Neutrophil (primary cell): ENCODE measurements at regions not wholly inside any gene's neighbourhood (a gene's known extent, or its start where the extent isn't known, plus 50 kb on each side); places are given as distances from the start of the nearest gene placed in this dataset.

Experiments used
- H3K27ac ChIP-seq: fragments of 200-600 bp; sonication (generic); 2 replicates; pipeline ENCODE4 v1.5.1; 2016; ENCODE audit warnings: mild to moderate bottlenecking, moderate library complexity
- H3K27me3 ChIP-seq: fragments of 200-600 bp; sonication (generic); 2 replicates; pipeline ENCODE4 v1.6.0; 2016; ENCODE audit warnings: mild to moderate bottlenecking
- H3K36me3 ChIP-seq: fragments of 200-600 bp; sonication (generic); 2 replicates; pipeline ENCODE4 v1.5.1; 2017
- H3K4me1 ChIP-seq, 2 experiments: fragments of 200-600 bp in 1 of 2; sonication (generic) in 1 of 2; 1 replicate in 1 of 2; 2 replicates in 1 of 2; pipeline versions ENCODE4 v1.5.1 to v1.6.1; 2013 to 2016; ENCODE audit warnings: low read depth in 1 of 2, low read length in 1 of 2, mild to moderate bottlenecking in 1 of 2, moderate library complexity in 1 of 2; ENCODE audit not compliant: control insufficient read depth in 1 of 2, insufficient read depth in 1 of 2
- H3K4me3 ChIP-seq, 2 experiments: fragments of 200-600 bp in 1 of 2; sonication (generic) in 1 of 2; 1 replicate in 1 of 2; 2 replicates in 1 of 2; pipeline ENCODE4 v1.5.1; 2013 to 2016; ENCODE audit warnings: low read depth in 1 of 2, low read length in 1 of 2, mild to moderate bottlenecking in 1 of 2, moderate library complexity in 1 of 2
- H3K9me3 ChIP-seq: fragments of 200-600 bp; sonication (generic); 2 replicates; pipeline ENCODE4 v1.5.1; 2016
- TF ChIP-seq, protein P1 (sequence below): fragments of 200-600 bp; sonication (generic); IDR thresholded peaks from 2 replicates; pipeline ENCODE4 v1.5.1; 2016; ENCODE audit warnings: antibody characterized with exemption

DNA sequence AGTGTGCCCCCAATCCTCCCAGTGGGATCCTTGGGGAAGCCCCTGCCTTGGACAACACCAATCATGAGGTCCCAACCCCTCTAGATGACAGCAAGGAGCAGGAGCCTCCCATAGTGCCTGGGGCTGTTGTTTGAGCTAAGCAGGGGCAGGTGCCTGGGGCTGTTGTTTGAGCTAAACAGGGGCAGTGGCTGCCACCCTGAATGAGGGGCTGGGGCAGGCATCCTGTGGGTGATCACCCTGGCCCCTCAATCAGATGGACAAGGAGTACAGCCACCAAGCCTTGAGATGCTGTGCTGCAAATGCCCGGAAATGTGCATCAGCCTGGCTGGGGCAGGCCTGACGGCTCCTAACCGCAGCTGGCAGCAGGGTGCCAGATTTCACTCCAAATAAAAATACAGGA, 66.7 kb downstream of the MYEOV start:
- no peaks in the 10 kb centered on the region for H3K27me3 ChIP-seq
- no peak overlapping the region for H3K4me3 ChIP-seq
- TF ChIP-seq, protein P1, sequence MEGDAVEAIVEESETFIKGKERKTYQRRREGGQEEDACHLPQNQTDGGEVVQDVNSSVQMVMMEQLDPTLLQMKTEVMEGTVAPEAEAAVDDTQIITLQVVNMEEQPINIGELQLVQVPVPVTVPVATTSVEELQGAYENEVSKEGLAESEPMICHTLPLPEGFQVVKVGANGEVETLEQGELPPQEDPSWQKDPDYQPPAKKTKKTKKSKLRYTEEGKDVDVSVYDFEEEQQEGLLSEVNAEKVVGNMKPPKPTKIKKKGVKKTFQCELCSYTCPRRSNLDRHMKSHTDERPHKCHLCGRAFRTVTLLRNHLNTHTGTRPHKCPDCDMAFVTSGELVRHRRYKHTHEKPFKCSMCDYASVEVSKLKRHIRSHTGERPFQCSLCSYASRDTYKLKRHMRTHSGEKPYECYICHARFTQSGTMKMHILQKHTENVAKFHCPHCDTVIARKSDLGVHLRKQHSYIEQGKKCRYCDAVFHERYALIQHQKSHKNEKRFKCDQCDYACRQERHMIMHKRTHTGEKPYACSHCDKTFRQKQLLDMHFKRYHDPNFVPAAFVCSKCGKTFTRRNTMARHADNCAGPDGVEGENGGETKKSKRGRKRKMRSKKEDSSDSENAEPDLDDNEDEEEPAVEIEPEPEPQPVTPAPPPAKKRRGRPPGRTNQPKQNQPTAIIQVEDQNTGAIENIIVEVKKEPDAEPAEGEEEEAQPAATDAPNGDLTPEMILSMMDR, result no peak
- no peaks in the 10 kb centered on the region for H3K36me3 ChIP-seq
- H3K9me3 ChIP-seq, result no peaks in the 10 kb centered on the region
- H3K27ac ChIP-seq, result no peak overlapping the region
- no peaks in the 10 kb centered on the region for H3K4me1 ChIP-seq

DNA sequence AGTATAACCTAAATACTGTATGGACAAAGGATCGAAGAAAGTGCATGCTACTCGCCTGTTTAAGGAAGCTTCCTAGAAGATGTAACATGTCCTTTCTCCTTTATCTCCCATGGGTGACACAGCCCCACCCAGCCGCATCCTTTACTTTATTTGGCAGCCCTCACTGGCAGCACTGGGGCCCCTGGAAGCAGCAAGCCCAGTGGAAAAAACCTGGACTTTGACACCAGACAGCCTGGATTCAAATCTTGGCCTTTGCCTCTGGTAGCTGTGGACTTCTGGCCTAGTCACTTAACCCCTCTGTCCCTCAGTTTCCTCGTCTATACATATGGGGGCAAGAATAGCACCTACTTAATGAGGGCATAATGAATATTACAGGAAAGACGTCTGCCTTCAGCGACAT, 67.1 kb downstream of the MYEOV start:
- no peaks in the 10 kb centered on the region for H3K9me3 ChIP-seq
- no peaks in the 10 kb centered on the region for H3K4me1 ChIP-seq
- no peaks in the 10 kb centered on the region for H3K27me3 ChIP-seq
- H3K4me3 ChIP-seq, result no peak overlapping the region
- TF ChIP-seq, protein P1, result no peak
- no peaks in the 10 kb centered on the region for H3K36me3 ChIP-seq
- H3K27ac ChIP-seq, result no peak overlapping the region

DNA sequence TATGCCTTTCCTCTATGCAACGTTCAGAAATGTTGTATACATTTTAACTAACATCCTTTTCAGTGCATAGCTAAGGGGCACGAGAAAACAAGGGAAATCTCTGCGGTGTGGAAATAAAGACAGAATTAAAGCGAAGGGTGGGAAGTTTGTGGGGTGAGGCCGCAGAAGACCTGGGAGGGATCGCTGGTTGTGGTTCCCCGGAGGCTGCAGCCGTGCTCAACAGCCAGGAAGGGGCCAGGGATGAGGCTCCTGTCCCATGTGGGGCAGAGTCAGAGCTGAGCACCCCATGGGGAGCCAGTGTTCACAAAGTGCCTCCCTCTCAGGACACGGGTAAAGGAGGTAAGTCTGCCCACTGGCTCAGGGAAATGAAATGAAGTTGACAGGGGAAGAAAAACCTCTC, 67.5 kb downstream of the MYEOV start:
- H3K27ac ChIP-seq, result no peak overlapping the region
- TF ChIP-seq, protein P1, result no peak
- no peaks in the 10 kb centered on the region for H3K4me1 ChIP-seq
- no peaks in the 10 kb centered on the region for H3K36me3 ChIP-seq
- no peak overlapping the region for H3K4me3 ChIP-seq
- no peaks in the 10 kb centered on the region for H3K27me3 ChIP-seq
- H3K9me3 ChIP-seq, result no peaks in the 10 kb centered on the region

DNA sequence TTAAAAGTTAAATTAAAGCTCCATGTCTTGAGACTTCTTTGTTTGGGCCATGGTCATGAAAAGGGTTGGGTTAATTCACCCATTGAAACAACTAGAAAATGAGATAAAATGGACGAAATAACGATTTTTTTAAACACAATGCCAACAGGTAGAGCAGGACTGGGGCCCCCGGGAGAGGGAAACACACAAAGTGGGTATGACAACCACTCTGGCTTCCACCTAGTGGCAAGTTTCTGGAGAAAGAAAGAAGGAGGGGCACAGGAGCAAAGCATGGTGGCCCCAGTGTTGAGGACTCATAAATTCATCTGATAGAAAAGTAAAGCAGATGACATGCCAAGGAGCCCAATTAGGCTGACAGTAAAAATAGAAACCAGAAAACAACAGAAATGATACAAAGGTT, 68.4 kb downstream of the MYEOV start:
- Histone ChIP-seq H3K4me3 (no peak overlapping the region), H3K4me1 (no peaks in the 10 kb centered on the region), H3K9me3 (no peaks in the 10 kb centered on the region), H3K27ac (no peak overlapping the region), H3K27me3 (no peaks in the 10 kb centered on the region), H3K36me3 (no peaks in the 10 kb centered on the region)
- TF ChIP-seq, protein P1, result no peak

DNA sequence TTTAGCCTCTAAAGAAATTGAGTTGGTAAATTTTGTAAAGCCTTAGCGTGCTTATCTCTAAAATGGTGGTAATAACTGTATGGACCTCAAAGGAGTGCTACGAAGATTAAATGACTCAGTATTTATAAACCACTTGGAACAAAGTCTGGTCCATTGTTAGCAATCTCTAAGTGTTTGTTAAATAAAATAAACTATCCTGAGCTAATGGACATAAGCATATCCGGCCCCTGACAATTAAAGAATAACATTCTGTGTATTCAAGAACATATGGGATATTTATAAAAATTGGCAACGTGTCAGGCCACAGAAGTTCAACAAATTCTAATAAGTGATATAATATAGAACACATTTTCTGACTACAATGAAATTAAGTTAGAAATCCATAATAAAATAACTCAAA, 71.0 kb downstream of the MYEOV start:
- H3K4me3 ChIP-seq, result no peak overlapping the region
- no peaks in the 10 kb centered on the region for H3K4me1 ChIP-seq
- no peaks in the 10 kb centered on the region for H3K27me3 ChIP-seq
- TF ChIP-seq, protein P1, result no peak
- no peak overlapping the region for H3K27ac ChIP-seq
- no peaks in the 10 kb centered on the region for H3K36me3 ChIP-seq
- H3K9me3 ChIP-seq, result no peaks in the 10 kb centered on the region

DNA sequence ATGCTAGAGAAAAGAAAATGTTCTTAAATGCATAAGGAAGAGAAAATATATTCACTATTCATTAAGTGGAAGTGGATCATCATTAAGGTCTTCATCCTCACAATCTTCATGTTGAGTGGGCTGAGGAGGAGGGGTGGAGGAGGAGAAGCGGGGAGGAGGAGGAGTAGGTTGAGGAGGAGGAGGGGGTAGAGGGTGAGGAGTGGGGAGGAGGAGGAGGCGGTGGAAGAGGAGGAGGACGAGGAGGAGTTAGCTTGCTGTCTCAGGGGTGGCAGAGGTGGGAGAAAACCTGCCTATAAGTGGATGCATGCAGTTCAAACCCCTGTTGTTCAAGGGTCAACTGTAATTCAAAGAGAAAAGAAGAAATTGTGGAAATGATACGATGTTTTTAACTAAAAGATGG, 71.6 kb downstream of the MYEOV start:
- H3K36me3 ChIP-seq, result no peaks in the 10 kb centered on the region
- H3K27me3 ChIP-seq, result no peaks in the 10 kb centered on the region
- TF ChIP-seq, protein P1, result no peak
- no peaks in the 10 kb centered on the region for H3K9me3 ChIP-seq
- H3K27ac ChIP-seq, result no peak overlapping the region
- no peaks in the 10 kb centered on the region for H3K4me1 ChIP-seq
- H3K4me3 ChIP-seq, result no peak overlapping the region
